Esophagus muscularis mucosa (tissue), 4 donors: ENCODE measurements at regions not wholly inside any gene's neighbourhood (a gene's known extent, or its start where the extent isn't known, plus 50 kb on each side); places are given as distances from the start of the nearest gene placed in this dataset.
"Not testable (repeated sequence)": the region's sequence is repeated elsewhere in the genome, so short reads cannot be mapped to it uniquely, and the experiment has no call there.

Experiments used
- EP300 ChIP-seq: sonication (generic); formaldehyde crosslinking; IDR thresholded peaks from one replicate; pipeline ENCODE4 v1.6.1; 2017; ENCODE audit warnings: antibody characterized with exemption
- POLR2A ChIP-seq: fragments of 450-650 bp; IDR thresholded peaks from one replicate; pipeline ENCODE4 v1.6.1; 2017; ENCODE audit warnings: antibody characterized with exemption, moderate library complexity, mild to moderate bottlenecking, low read depth
- POLR2AphosphoS5 ChIP-seq, 2 donors: sonication (generic); formaldehyde crosslinking; IDR thresholded peaks; one replicate each; pipeline ENCODE4 v1.6.1; 2017; ENCODE audit warnings: antibody characterized with exemption in 2 of 2
- TF ChIP-seq, protein P1 (sequence below), 3 experiments: fragments of 200-600 bp in 2 of 3; fragments of 450-650 bp in 1 of 3; sonication (generic) in 2 of 3; IDR thresholded peaks; one replicate each; pipeline ENCODE4 v1.5.1; 2017 to 2019; ENCODE audit warnings: antibody characterized with exemption in 3 of 3, mild to moderate bottlenecking in 2 of 3, moderate library complexity in 1 of 3

- TF ChIP-seq, protein P1, sequence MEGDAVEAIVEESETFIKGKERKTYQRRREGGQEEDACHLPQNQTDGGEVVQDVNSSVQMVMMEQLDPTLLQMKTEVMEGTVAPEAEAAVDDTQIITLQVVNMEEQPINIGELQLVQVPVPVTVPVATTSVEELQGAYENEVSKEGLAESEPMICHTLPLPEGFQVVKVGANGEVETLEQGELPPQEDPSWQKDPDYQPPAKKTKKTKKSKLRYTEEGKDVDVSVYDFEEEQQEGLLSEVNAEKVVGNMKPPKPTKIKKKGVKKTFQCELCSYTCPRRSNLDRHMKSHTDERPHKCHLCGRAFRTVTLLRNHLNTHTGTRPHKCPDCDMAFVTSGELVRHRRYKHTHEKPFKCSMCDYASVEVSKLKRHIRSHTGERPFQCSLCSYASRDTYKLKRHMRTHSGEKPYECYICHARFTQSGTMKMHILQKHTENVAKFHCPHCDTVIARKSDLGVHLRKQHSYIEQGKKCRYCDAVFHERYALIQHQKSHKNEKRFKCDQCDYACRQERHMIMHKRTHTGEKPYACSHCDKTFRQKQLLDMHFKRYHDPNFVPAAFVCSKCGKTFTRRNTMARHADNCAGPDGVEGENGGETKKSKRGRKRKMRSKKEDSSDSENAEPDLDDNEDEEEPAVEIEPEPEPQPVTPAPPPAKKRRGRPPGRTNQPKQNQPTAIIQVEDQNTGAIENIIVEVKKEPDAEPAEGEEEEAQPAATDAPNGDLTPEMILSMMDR (IDR thresholded peaks at IDR 0.05), result not testable (repeated sequence)
- not testable (repeated sequence) for TF ChIP-seq POLR2A; POLR2AphosphoS5 (IDR thresholded peaks at IDR 0.05); EP300
These were observed 284.7 kb upstream of the RAI14 start for GRCh38 chr5:34371417-34371816.
